Coronary artery (tissue), 2 donors: ENCODE measurements at regions not wholly inside any gene's neighbourhood (a gene's known extent, or its start where the extent isn't known, plus 50 kb on each side); places are given as distances from the start of the nearest gene placed in this dataset.

ENCODE experiments used
- DNase-seq: peaks from one replicate; pipeline ENCODE4 v3.0.0-alpha.2; 2017; ENCODE audit warnings: low spot score
- H3K27ac ChIP-seq, 2 donors: fragments of 200-600 bp; sonication (generic); one replicate each; pipeline ENCODE4 v1.5.1; 2016 to 2019
- H3K4me3 ChIP-seq: fragments of 200-600 bp; sonication (generic); 2 replicates; pipeline ENCODE4 v1.5.1; 2016; ENCODE audit warnings: mild to moderate bottlenecking, moderate library complexity
- TF ChIP-seq, protein P1 (sequence below): fragments of 200-600 bp; sonication (generic); IDR thresholded peaks from one replicate; pipeline ENCODE4 v1.5.1; 2019; ENCODE audit warnings: antibody characterized with exemption

GRCh38 chr15:93366387-93367100 is 277.5 kb upstream of the RGMA start:
- TF ChIP-seq, protein P1, sequence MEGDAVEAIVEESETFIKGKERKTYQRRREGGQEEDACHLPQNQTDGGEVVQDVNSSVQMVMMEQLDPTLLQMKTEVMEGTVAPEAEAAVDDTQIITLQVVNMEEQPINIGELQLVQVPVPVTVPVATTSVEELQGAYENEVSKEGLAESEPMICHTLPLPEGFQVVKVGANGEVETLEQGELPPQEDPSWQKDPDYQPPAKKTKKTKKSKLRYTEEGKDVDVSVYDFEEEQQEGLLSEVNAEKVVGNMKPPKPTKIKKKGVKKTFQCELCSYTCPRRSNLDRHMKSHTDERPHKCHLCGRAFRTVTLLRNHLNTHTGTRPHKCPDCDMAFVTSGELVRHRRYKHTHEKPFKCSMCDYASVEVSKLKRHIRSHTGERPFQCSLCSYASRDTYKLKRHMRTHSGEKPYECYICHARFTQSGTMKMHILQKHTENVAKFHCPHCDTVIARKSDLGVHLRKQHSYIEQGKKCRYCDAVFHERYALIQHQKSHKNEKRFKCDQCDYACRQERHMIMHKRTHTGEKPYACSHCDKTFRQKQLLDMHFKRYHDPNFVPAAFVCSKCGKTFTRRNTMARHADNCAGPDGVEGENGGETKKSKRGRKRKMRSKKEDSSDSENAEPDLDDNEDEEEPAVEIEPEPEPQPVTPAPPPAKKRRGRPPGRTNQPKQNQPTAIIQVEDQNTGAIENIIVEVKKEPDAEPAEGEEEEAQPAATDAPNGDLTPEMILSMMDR, result no peak
- DNase-seq, result peak; percentile 61
- Histone ChIP-seq H3K27ac (no peak overlapping the region), H3K4me3 (no peak overlapping the region)

GRCh38 chr15:93362821-93363220 is 273.8 kb upstream of the RGMA start:
- no peak overlapping the region for H3K27ac ChIP-seq
- TF ChIP-seq, protein P1, result no peak
- no peak for DNase-seq
- no peak overlapping the region for H3K4me3 ChIP-seq

- no peak overlapping the region for H3K27ac ChIP-seq
These were observed 273.2 kb upstream of the RGMA start for GRCh38 chr15:93362203-93362602.

DNA sequence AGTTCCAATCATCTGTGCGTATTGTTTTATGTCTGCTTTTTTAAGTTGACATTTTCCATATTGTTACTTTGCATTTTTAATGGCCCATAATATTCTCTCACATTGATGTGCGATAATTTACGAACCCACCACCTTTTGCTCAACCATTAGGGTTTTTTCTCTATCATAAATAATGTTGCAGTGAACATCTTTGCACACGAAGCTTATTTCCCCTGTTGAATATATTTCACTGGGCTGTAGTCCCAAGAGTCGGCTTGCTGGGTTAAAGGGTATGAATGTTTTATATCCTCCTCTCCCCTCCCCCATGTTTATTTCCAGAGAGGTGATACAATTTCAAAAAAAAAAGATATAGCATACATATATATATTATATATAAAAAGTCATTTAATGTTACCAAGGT is 272.7 kb upstream of the RGMA start:
- Histone ChIP-seq H3K27ac (no peak overlapping the region), H3K4me3 (no peak overlapping the region)
- TF ChIP-seq, protein P1, result no peak
- DNase-seq, result no peak

More at GRCh38 chr15:93362203-93362602, 273.2 kb upstream of the RGMA start:
- TF ChIP-seq, protein P1, result no peak
- no peak for DNase-seq
- no peak overlapping the region for H3K4me3 ChIP-seq

- TF ChIP-seq, protein P1, result no peak
- Histone ChIP-seq H3K27ac (no peak overlapping the region), H3K4me3 (no peak overlapping the region)
- no peak for DNase-seq
These were observed 272.0 kb upstream of the RGMA start for GRCh38 chr15:93360976-93361375.

DNA sequence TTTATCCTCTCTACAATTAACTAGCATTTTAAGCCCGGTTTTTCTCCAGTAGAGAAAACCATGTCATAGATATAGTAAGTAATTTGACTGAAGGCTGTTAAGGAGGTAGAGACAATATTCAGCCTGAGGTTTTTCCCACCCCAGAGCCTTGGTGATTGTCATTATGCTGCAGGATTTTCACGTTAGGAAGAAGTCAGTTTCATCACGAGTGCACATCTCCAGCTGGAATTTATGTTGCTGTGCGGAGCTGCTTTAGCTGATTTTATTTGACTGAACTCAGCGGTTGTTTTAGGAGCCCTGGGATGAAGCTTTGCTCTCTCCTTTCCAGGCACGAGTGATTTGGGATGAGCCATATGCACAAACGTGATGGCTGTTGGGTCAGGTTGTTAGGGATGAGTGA is 271.3 kb upstream of the RGMA start:
- H3K4me3 ChIP-seq, result no peak overlapping the region
- no peak overlapping the region for H3K27ac ChIP-seq
- no peak for DNase-seq
- TF ChIP-seq, protein P1, result no peak

DNA sequence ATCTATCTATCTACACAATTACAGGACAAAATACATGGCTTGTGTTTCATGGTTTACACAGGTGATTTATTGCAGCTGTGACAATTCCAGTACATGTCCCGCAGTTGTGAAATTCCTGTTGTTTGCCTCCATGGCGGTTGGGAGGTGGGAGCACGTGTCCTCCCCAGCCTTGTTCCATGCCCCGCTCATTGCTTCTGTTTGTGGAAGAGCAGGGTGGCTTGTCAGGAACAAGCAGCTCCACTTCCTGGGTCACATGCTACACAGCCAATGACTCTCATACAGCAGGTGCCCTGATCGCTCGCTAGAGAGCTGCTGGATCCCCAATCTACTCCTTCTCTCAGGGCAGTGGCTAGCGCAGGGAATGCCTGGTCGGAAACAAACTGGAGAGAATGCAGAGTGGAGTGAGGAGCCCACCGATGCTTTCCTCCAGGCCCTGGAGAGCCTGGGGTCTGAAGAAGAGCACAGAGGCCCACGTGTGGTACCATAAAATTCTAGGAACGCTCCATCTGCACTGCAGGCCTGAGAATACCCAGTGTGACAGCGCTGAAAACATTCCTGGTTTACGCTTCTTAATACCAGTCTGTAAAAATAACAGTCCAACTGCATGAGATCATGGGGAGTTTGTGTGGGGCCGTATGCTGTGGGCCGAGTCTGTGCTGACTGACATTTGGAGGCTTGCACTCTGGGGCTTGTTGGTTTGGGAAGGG is 270.6 kb upstream of the RGMA start:
- TF ChIP-seq, protein P1, result no peak
- DNase-seq, result no peak
- no peak overlapping the region for H3K4me3 ChIP-seq
- no peak overlapping the region for H3K27ac ChIP-seq
